GM12875 (cell line): ENCODE measurements at regions not wholly inside any gene's neighbourhood (a gene's known extent, or its start where the extent isn't known, plus 50 kb on each side); places are given as distances from the start of the nearest gene placed in this dataset.

Source experiments
- H3K4me3 ChIP-seq: one replicate; pipeline ENCODE4 v1.5.1; 2011; ENCODE audit warnings: low read depth, low read length, control low read depth
- TF ChIP-seq, protein P1 (sequence below): IDR thresholded peaks from 2 replicates; pipeline ENCODE4 v1.5.1; 2011; ENCODE audit warnings: low read depth, mild to moderate bottlenecking, control low read depth, inconsistent platforms, low read length, moderate library complexity, borderline replicate concordance; ENCODE audit not compliant: insufficient read depth

- TF ChIP-seq, protein P1, sequence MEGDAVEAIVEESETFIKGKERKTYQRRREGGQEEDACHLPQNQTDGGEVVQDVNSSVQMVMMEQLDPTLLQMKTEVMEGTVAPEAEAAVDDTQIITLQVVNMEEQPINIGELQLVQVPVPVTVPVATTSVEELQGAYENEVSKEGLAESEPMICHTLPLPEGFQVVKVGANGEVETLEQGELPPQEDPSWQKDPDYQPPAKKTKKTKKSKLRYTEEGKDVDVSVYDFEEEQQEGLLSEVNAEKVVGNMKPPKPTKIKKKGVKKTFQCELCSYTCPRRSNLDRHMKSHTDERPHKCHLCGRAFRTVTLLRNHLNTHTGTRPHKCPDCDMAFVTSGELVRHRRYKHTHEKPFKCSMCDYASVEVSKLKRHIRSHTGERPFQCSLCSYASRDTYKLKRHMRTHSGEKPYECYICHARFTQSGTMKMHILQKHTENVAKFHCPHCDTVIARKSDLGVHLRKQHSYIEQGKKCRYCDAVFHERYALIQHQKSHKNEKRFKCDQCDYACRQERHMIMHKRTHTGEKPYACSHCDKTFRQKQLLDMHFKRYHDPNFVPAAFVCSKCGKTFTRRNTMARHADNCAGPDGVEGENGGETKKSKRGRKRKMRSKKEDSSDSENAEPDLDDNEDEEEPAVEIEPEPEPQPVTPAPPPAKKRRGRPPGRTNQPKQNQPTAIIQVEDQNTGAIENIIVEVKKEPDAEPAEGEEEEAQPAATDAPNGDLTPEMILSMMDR, result no peak
- no peak overlapping the region for H3K4me3 ChIP-seq
Observed at GRCh38 chr3:31409866-31410265, 122.9 kb upstream of the STT3B start.

- H3K4me3 ChIP-seq, result no peak overlapping the region
- TF ChIP-seq, protein P1, result no peak
Observed at GRCh38 chr3:31410411-31410810, 122.3 kb upstream of the STT3B start.

DNA sequence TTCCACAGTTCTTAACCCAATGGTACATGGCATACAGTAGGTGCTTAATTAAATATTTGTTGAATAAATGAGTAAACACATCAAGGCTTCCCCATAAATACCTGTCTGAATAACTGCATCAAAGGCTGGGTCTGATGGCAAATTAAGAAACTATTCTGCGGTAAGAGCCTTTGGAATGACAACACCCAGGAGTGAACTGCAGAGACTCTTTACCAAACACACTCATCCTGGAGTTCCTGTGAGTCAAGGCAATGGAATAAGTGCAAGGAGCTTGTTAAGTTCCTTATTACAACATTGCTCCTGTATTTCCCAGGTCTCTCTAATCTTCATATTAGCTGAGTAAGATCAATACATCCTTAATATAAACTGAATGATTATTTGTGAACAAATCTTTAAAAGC, 119.9 kb upstream of the STT3B start:
- TF ChIP-seq, protein P1, result no peak
- H3K4me3 ChIP-seq, result no peak overlapping the region

DNA sequence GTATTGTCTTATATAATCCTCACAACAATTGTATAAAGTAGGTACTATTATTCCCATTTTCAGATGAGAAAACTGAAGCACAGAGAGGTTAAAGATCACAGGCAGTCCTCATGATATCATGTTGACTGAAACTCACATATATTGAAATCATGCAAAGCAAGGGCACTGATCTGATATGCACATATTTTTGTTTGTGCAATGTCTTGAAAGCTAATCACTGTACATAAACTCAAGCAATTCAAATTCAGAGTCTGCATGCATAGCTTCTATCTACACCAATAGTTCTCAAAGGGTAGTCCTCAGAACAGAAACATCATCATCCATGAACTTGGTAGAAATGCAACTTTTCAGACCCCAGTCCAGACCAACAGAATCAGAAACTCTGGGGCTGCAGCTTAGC, 119.2 kb upstream of the STT3B start:
- TF ChIP-seq, protein P1, result no peak
- H3K4me3 ChIP-seq, result no peak overlapping the region

GRCh38 chr3:31416980-31417379, 115.7 kb upstream of the STT3B start:
- TF ChIP-seq, protein P1, result no peak

GRCh38 chr3:31417486-31417885, 115.2 kb upstream of the STT3B start:
- H3K4me3 ChIP-seq, result no peak overlapping the region
- TF ChIP-seq, protein P1, result no peak

More at GRCh38 chr3:31416980-31417379, 115.7 kb upstream of the STT3B start:
- no peak overlapping the region for H3K4me3 ChIP-seq

- TF ChIP-seq, protein P1, result no peak
- H3K4me3 ChIP-seq, result no peak overlapping the region
Observed at GRCh38 chr3:31420311-31420710, 112.4 kb upstream of the STT3B start.
